SK-N-SH treated with all-trans-retinoic acid at 6 μM for 48 hours (cell line): ENCODE measurements at regions not wholly inside any gene's neighbourhood (a gene's known extent, or its start where the extent isn't known, plus 50 kb on each side); places are given as distances from the start of the nearest gene placed in this dataset.

Experiments
- ATAC-seq: fragments of 200-7000 bp; cut with Tn5 transposase; 3 replicates; pipeline ENCODE4 v1.9.1; 2020; ENCODE audit warnings: mild to moderate bottlenecking, moderate library complexity
- ARNTL ChIP-seq: fragments of 450-650 bp; formaldehyde crosslinking; IDR thresholded peaks from 2 replicates; pipeline ENCODE4 v1.5.0; 2020; ENCODE audit warnings: low read depth, mild to moderate bottlenecking, moderate library complexity, borderline replicate concordance
- BACH2 ChIP-seq: fragments of 250-450 bp; sonication (Bioruptor Pico); IDR thresholded peaks from 2 replicates; pipeline ENCODE4 v1.9.0; 2021; ENCODE audit warnings: mild to moderate bottlenecking, borderline replicate concordance
- CREB5 ChIP-seq: fragments of 250-450 bp; sonication (Bioruptor Pico); IDR thresholded peaks from 2 replicates; pipeline ENCODE4 v1.5.1; 2020; ENCODE audit warnings: low read depth, mild to moderate bottlenecking, moderate library complexity
- CSDC2 ChIP-seq: fragments of 250-450 bp; sonication (Bioruptor Pico); IDR thresholded peaks from 2 replicates; pipeline ENCODE4 v1.5.0; 2020; ENCODE audit warnings: mild to moderate bottlenecking, moderate library complexity
- ESRRG ChIP-seq: fragments of 250-450 bp; sonication (Bioruptor Pico); IDR thresholded peaks from 2 replicates; pipeline ENCODE4 v1.6.1; 2021; ENCODE audit warnings: mild to moderate bottlenecking
- GLIS3 ChIP-seq: fragments of 250-450 bp; sonication (Bioruptor Pico); IDR thresholded peaks from 2 replicates; pipeline ENCODE4 v1.5.0; 2020; ENCODE audit warnings: mild to moderate bottlenecking, moderate library complexity
- OSR1 ChIP-seq: fragments of 250-450 bp; sonication (Bioruptor Pico); IDR thresholded peaks from 2 replicates; pipeline ENCODE4 v1.8.0; 2022; ENCODE audit warnings: moderate library complexity, mild to moderate bottlenecking, inconsistent platforms
- PATZ1 ChIP-seq: fragments of 250-450 bp; sonication (Bioruptor Pico); IDR thresholded peaks from 2 replicates; pipeline ENCODE4 v1.8.0; 2020; ENCODE audit warnings: mild to moderate bottlenecking, moderate library complexity, borderline replicate concordance
- RARB ChIP-seq: fragments of 250-450 bp; sonication (Bioruptor Pico); IDR thresholded peaks from 2 replicates; pipeline ENCODE4 v1.8.0; 2021; ENCODE audit warnings: mild to moderate bottlenecking, moderate library complexity
- SNAI2 ChIP-seq: fragments of 250-450 bp; sonication (Bioruptor Pico); IDR thresholded peaks from 2 replicates; pipeline ENCODE4 v1.5.0; 2020; ENCODE audit warnings: mild to moderate bottlenecking, moderate library complexity
- TCF4 ChIP-seq: fragments of 250-450 bp; sonication (Bioruptor Pico); IDR thresholded peaks from 2 replicates; pipeline ENCODE4 v1.8.0; 2021; ENCODE audit warnings: mild to moderate bottlenecking, moderate library complexity, borderline replicate concordance
- TOX ChIP-seq: fragments of 250-450 bp; sonication (Bioruptor Pico); IDR thresholded peaks from 2 replicates; pipeline ENCODE4 v1.8.0; 2021; ENCODE audit warnings: mild to moderate bottlenecking, moderate library complexity, borderline replicate concordance
- ZC3H10 ChIP-seq: fragments of 250-450 bp; sonication (Bioruptor Pico); IDR thresholded peaks from 2 replicates; pipeline ENCODE4 v1.5.1; 2021; ENCODE audit warnings: mild to moderate bottlenecking, moderate library complexity
- ZFP3 ChIP-seq: fragments of 250-450 bp; sonication (Bioruptor Pico); IDR thresholded peaks from 2 replicates; pipeline ENCODE4 v1.5.0; 2020; ENCODE audit warnings: mild to moderate bottlenecking, moderate library complexity
- ZFP30 ChIP-seq: fragments of 450-650 bp; formaldehyde crosslinking; IDR thresholded peaks from 2 replicates; pipeline ENCODE4 v1.5.0; 2022; ENCODE audit warnings: mild to moderate bottlenecking, moderate library complexity
- ZNF565 ChIP-seq: fragments of 450-650 bp; formaldehyde crosslinking; conservative IDR thresholded peaks from 2 replicates; pipeline ENCODE4 v1.5.0; 2020; ENCODE audit warnings: low read depth, mild to moderate bottlenecking, moderate library complexity
- ZNF70 ChIP-seq: fragments of 450-650 bp; formaldehyde crosslinking; IDR thresholded peaks from 2 replicates; pipeline ENCODE4 v1.5.0; 2020; ENCODE audit warnings: mild to moderate bottlenecking, moderate library complexity
- ZNF8 ChIP-seq: fragments of 450-650 bp; formaldehyde crosslinking; IDR thresholded peaks from 2 replicates; pipeline ENCODE4 v1.5.0; 2020; ENCODE audit warnings: mild to moderate bottlenecking, moderate library complexity
- TF ChIP-seq, protein P1 (sequence below): fragments of 250-450 bp; sonication (Bioruptor Pico); IDR thresholded peaks from 2 replicates; pipeline ENCODE4 v1.5.1; 2021; ENCODE audit warnings: mild to moderate bottlenecking, moderate library complexity
- TF ChIP-seq, protein P2 (sequence below): fragments of 250-450 bp; sonication (Bioruptor Pico); IDR thresholded peaks from 2 replicates; pipeline ENCODE4 v1.8.0; 2021; ENCODE audit warnings: low read depth, mild to moderate bottlenecking, moderate library complexity, borderline replicate concordance
- TF ChIP-seq, protein P3 (sequence below): fragments of 250-450 bp; sonication (Bioruptor Pico); IDR thresholded peaks from 2 replicates; pipeline ENCODE4 v1.5.0; 2020; ENCODE audit warnings: mild to moderate bottlenecking, moderate library complexity

- ATAC-seq = no peak
- TF ChIP-seq TOX (CRISPR knock-in tag) (no peak), PATZ1 (CRISPR knock-in tag) (no peak), GLIS3 (CRISPR knock-in tag) (no peak), ZNF70 (CRISPR knock-in tag) (no peak), CREB5 (CRISPR knock-in tag) (no peak), CSDC2 (CRISPR knock-in tag) (no peak)
- TF ChIP-seq, protein P1, sequence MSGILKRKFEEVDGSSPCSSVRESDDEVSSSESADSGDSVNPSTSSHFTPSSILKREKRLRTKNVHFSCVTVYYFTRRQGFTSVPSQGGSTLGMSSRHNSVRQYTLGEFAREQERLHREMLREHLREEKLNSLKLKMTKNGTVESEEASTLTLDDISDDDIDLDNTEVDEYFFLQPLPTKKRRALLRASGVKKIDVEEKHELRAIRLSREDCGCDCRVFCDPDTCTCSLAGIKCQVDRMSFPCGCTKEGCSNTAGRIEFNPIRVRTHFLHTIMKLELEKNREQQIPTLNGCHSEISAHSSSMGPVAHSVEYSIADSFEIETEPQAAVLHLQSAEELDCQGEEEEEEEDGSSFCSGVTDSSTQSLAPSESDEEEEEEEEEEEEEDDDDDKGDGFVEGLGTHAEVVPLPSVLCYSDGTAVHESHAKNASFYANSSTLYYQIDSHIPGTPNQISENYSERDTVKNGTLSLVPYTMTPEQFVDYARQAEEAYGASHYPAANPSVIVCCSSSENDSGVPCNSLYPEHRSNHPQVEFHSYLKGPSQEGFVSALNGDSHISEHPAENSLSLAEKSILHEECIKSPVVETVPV (CRISPR knock-in tag) = no peak
- TF ChIP-seq, all 23 proteins: peak for 0
Measured at GRCh38 chr11:69972351-69972802, 105.7 kb upstream of the ANO1 start.

DNA sequence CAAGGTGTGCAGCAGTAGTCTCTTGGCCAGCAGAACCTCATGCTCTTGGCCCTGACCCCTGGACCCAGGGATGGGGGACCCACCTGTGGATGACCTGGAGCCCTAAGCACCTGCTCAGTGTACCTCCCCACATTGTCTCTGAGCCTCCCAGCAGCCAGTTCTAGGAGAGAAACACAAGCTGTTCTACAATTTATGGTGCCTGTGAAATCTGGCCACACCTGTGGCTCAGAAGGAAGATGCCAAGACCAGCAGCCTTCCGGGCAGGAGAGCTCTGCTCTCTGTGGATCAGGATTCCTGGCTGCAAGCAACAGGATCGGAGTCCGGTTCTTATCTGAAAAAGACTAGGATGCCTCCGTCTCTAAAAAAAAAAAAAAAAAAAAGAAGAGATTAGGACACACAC is 103.6 kb upstream of the ANO1 start:
- no peak for ATAC-seq
- TF ChIP-seq, protein P1 (CRISPR knock-in tag) = no peak
- TF ChIP-seq ZNF70 (CRISPR knock-in tag) = no peak
- TF ChIP-seq ZNF565 (CRISPR knock-in tag) = no peak
- TF ChIP-seq TCF4 (CRISPR knock-in tag) = no peak
- TF ChIP-seq PATZ1 (CRISPR knock-in tag) = no peak
- no peak for TF ChIP-seq BACH2 (CRISPR knock-in tag)
- TF ChIP-seq ZFP30 (CRISPR knock-in tag) = no peak
- TF ChIP-seq ESRRG = no peak
- TF ChIP-seq RARB (CRISPR knock-in tag) = no peak
- TF ChIP-seq ZNF8 (CRISPR knock-in tag) = no peak
- TF ChIP-seq ARNTL (CRISPR knock-in tag) = no peak
- no peak for TF ChIP-seq ZC3H10 (CRISPR knock-in tag)
- TF ChIP-seq, protein P2, sequence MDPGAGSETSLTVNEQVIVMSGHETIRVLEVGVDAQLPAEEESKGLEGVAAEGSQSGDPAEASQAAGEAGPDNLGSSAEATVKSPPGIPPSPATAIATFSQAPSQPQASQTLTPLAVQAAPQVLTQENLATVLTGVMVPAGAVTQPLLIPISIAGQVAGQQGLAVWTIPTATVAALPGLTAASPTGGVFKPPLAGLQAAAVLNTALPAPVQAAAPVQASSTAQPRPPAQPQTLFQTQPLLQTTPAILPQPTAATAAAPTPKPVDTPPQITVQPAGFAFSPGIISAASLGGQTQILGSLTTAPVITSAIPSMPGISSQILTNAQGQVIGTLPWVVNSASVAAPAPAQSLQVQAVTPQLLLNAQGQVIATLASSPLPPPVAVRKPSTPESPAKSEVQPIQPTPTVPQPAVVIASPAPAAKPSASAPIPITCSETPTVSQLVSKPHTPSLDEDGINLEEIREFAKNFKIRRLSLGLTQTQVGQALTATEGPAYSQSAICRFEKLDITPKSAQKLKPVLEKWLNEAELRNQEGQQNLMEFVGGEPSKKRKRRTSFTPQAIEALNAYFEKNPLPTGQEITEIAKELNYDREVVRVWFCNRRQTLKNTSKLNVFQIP (CRISPR knock-in tag) = no peak
- no peak for TF ChIP-seq CSDC2 (CRISPR knock-in tag)
- no peak for TF ChIP-seq OSR1 (CRISPR knock-in tag)
- no peak for TF ChIP-seq ZFP3
- TF ChIP-seq GLIS3 (CRISPR knock-in tag) = no peak
- no peak for TF ChIP-seq SNAI2 (CRISPR knock-in tag)
- TF ChIP-seq, protein P3, sequence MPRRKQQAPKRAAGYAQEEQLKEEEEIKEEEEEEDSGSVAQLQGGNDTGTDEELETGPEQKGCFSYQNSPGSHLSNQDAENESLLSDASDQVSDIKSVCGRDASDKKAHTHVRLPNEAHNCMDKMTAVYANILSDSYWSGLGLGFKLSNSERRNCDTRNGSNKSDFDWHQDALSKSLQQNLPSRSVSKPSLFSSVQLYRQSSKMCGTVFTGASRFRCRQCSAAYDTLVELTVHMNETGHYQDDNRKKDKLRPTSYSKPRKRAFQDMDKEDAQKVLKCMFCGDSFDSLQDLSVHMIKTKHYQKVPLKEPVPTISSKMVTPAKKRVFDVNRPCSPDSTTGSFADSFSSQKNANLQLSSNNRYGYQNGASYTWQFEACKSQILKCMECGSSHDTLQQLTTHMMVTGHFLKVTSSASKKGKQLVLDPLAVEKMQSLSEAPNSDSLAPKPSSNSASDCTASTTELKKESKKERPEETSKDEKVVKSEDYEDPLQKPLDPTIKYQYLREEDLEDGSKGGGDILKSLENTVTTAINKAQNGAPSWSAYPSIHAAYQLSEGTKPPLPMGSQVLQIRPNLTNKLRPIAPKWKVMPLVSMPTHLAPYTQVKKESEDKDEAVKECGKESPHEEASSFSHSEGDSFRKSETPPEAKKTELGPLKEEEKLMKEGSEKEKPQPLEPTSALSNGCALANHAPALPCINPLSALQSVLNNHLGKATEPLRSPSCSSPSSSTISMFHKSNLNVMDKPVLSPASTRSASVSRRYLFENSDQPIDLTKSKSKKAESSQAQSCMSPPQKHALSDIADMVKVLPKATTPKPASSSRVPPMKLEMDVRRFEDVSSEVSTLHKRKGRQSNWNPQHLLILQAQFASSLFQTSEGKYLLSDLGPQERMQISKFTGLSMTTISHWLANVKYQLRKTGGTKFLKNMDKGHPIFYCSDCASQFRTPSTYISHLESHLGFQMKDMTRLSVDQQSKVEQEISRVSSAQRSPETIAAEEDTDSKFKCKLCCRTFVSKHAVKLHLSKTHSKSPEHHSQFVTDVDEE (CRISPR knock-in tag) = no peak
- TF ChIP-seq CREB5 (CRISPR knock-in tag) = no peak
- TF ChIP-seq, all 23 proteins: peak for 0
